GM12878 (cell line): ENCODE measurements at regions not wholly inside any gene's neighbourhood (a gene's known extent, or its start where the extent isn't known, plus 50 kb on each side); places are given as distances from the start of the nearest gene placed in this dataset.

Experiments
- ATAC-seq: fragments of 200-7000 bp; cut with Tn5 transposase; 3 replicates; pipeline ENCODE4 v1.9.1; 2020; ENCODE audit warnings: mild to moderate bottlenecking, moderate library complexity
- BruUV-seq: library from RNA; stranded (reverse); fragments of 400-500 nt; replicated peaks from 2 replicates; lab custom pipeline; 2021; lab: Mats Ljungman, UMichigan
- CTCF ChIA-PET: fragments of 300-600 bp; sonication (Branson Sonifier 250); formaldehyde crosslinking; extraction: SDS; loops from one replicate; lab custom pipeline; 2021; ENCODE audit warnings: inconsistent platforms; lab: Yijun Ruan, JAX
- POLR2A ChIA-PET: fragments of 350-600 bp; formaldehyde crosslinking; extraction: SDS; loops from one replicate; lab custom pipeline; 2021; ENCODE audit warnings: inconsistent platforms; lab: Charles Lee
- RAD21 ChIA-PET: fragments of 300-600 bp; sonication (Branson Sonifier 250); formaldehyde crosslinking; loops from one replicate; lab custom pipeline; 2023; ENCODE audit warnings: antibody characterized with exemption; ENCODE audit not compliant: unreplicated experiment; lab: Charles Lee
- SMC1A ChIA-PET: fragments of 300-600 bp; sonication (Branson Sonifier 250); formaldehyde crosslinking; loops from one replicate; lab custom pipeline; 2023; ENCODE audit not compliant: unreplicated experiment, uncharacterized antibody; lab: Charles Lee
- DNase-seq: peaks from one replicate; pipeline ENCODE4 v3.0.0-alpha.2; 2011; ENCODE audit warnings: low read depth, low spot score
- FAIRE-seq: peaks from 3 replicates; lab custom pipeline; 2011; peaks lifted over from hg19 to GRCh38; lab: Jason Lieb, UNC
- H2AFZ ChIP-seq: 2 replicates; pipeline ENCODE4 v1.6.0; 2011; ENCODE audit warnings: low read depth, low read length, control low read depth; ENCODE audit not compliant: control insufficient read depth
- H3K27ac ChIP-seq: 2 replicates; pipeline ENCODE4 v1.5.1; 2011; ENCODE audit warnings: control low read depth; ENCODE audit not compliant: control insufficient read depth, insufficient read depth
- H3K27me3 ChIP-seq, 2 experiments: replicated peaks in 1 of 2; 2 replicates each; pipeline versions ENCODE4 v1.6.0 to v1.6.1; 2011; ENCODE audit warnings: low read length in 1 of 2; ENCODE audit not compliant: control insufficient read depth in 2 of 2, insufficient read depth in 2 of 2
- H3K36me3 ChIP-seq, 2 experiments: 2 replicates each; pipeline ENCODE4 v1.5.1; 2011; ENCODE audit warnings: low read length in 1 of 2; ENCODE audit not compliant: control insufficient read depth in 2 of 2, insufficient read depth in 2 of 2
- H3K4me1 ChIP-seq: 2 replicates; pipeline ENCODE4 v1.6.1; 2011; ENCODE audit warnings: mild to moderate bottlenecking, low read length, moderate library complexity, mixed read lengths; ENCODE audit not compliant: control insufficient read depth, insufficient read depth
- H3K4me2 ChIP-seq: 2 replicates; pipeline ENCODE4 v1.6.0; 2011; ENCODE audit warnings: control low read depth; ENCODE audit not compliant: control insufficient read depth, insufficient read depth
- H3K4me3 ChIP-seq: fragments of 200-600 bp; sonication (generic); 2 replicates; pipeline ENCODE4 v1.5.1; 2016
- H3K79me2 ChIP-seq: 2 replicates; pipeline ENCODE4 v1.6.0; 2011; ENCODE audit warnings: low read length; ENCODE audit not compliant: control insufficient read depth, insufficient read depth
- H3K9ac ChIP-seq: 2 replicates; pipeline ENCODE4 v1.8.0; 2011; ENCODE audit warnings: low read length, control low read depth, mixed read lengths; ENCODE audit not compliant: control insufficient read depth, insufficient read depth
- H3K9me3 ChIP-seq: replicated peaks from 3 replicates; pipeline ENCODE4 v1.5.1; 2011; ENCODE audit warnings: mild to moderate bottlenecking, low read length; ENCODE audit not compliant: control insufficient read depth, insufficient read depth
- H4K20me1 ChIP-seq: 2 replicates; pipeline ENCODE4 v1.6.0; 2011; ENCODE audit not compliant: control insufficient read depth, insufficient read depth
- BMI1 ChIP-seq: fragments of 450-650 bp; IDR thresholded peaks from 2 replicates; pipeline ENCODE4 v1.6.1; 2016; ENCODE audit warnings: mild to moderate bottlenecking, moderate library complexity, borderline replicate concordance
- FOXM1 ChIP-seq: IDR thresholded peaks from 2 replicates; pipeline ENCODE4 v1.6.1; 2012; ENCODE audit warnings: low read depth, mild to moderate bottlenecking, inconsistent platforms, low read length, moderate library complexity
- HDGF ChIP-seq: fragments of 450-650 bp; IDR thresholded peaks from 2 replicates; pipeline ENCODE4 v1.6.1; 2016; ENCODE audit warnings: antibody characterized with exemption
- JUNB ChIP-seq: IDR thresholded peaks from 2 replicates; pipeline ENCODE4 v1.6.1; 2016; ENCODE audit warnings: antibody characterized with exemption, mild to moderate bottlenecking
- LARP7 ChIP-seq: fragments of 450-650 bp; IDR thresholded peaks from 2 replicates; pipeline ENCODE4 v1.6.1; 2017; ENCODE audit warnings: mild to moderate bottlenecking
- NFYA ChIP-seq: IDR thresholded peaks from 2 replicates; pipeline ENCODE4 v1.6.1; 2011; ENCODE audit warnings: low read depth, mild to moderate bottlenecking, low read length, improper control_type of control experiment, borderline replicate concordance
- NR2C2 ChIP-seq: IDR thresholded peaks from 2 replicates; pipeline ENCODE4 v1.6.1; 2011; ENCODE audit warnings: borderline replicate concordance, low read depth; ENCODE audit not compliant: control insufficient read depth, insufficient read length
- RFX5 ChIP-seq: IDR thresholded peaks from 2 replicates; pipeline ENCODE4 v1.6.1; 2011; ENCODE audit warnings: low read depth, low read length, improper control_type of control experiment
- SIX5 ChIP-seq: IDR thresholded peaks from 2 replicates; pipeline ENCODE4 v1.6.1; 2011; ENCODE audit warnings: mild to moderate bottlenecking, low read depth, low read length, moderate library complexity; ENCODE audit not compliant: severe bottlenecking
- SP1 ChIP-seq: IDR thresholded peaks from one replicate; pipeline ENCODE4 v1.6.1; 2011; ENCODE audit warnings: low read depth, low read length
- SREBF1 ChIP-seq: IDR thresholded peaks from 2 replicates; pipeline ENCODE4 v1.6.1; 2012; ENCODE audit warnings: mild to moderate bottlenecking, low read length
- TCF7 ChIP-seq: IDR thresholded peaks from 2 replicates; pipeline ENCODE4 v1.6.1; 2014; ENCODE audit warnings: antibody characterized with exemption, borderline replicate concordance
- ZNF384 ChIP-seq: IDR thresholded peaks from 2 replicates; pipeline ENCODE4 v1.6.1; 2012; ENCODE audit warnings: low read depth, mild to moderate bottlenecking, low read length, improper control_type of control experiment, borderline replicate concordance
- ZNF622 ChIP-seq: fragments of 450-650 bp; IDR thresholded peaks from 2 replicates; pipeline ENCODE4 v1.6.1; 2017; ENCODE audit warnings: mild to moderate bottlenecking, inconsistent platforms
- in situ Hi-C: fragments of 300-500 bp; cut with MboI; formaldehyde crosslinking; loops from 9 replicates; pipeline ENCODE4 v1.14.3; 2018; ENCODE audit warnings: mixed read lengths
- intact Hi-C: fragments of 100-400 bp; cut with micrococcal nuclease; formaldehyde crosslinking; loops from one replicate; pipeline ENCODE4 v1.14.2; 2022; ENCODE audit not compliant: unreplicated experiment
- TF ChIP-seq, protein P1 (sequence below): fragments of 450-650 bp; IDR thresholded peaks from 2 replicates; pipeline ENCODE4 v1.6.1; 2016; ENCODE audit warnings: mild to moderate bottlenecking, moderate library complexity, borderline replicate concordance
- TF ChIP-seq, protein P2 (sequence below): IDR thresholded peaks from 2 replicates; pipeline ENCODE4 v1.6.1; 2011; ENCODE audit warnings: borderline replicate concordance, low read depth, mild to moderate bottlenecking, moderate library complexity, mixed read lengths, low read length; ENCODE audit not compliant: insufficient read depth; ENCODE audit errors: extremely low read length
- TF ChIP-seq, protein P3 (sequence below): IDR thresholded peaks from 2 replicates; pipeline ENCODE4 v1.6.1; 2012; ENCODE audit warnings: improper control_type of control experiment, low read depth, low read length; ENCODE audit not compliant: insufficient replicate concordance

DNA sequence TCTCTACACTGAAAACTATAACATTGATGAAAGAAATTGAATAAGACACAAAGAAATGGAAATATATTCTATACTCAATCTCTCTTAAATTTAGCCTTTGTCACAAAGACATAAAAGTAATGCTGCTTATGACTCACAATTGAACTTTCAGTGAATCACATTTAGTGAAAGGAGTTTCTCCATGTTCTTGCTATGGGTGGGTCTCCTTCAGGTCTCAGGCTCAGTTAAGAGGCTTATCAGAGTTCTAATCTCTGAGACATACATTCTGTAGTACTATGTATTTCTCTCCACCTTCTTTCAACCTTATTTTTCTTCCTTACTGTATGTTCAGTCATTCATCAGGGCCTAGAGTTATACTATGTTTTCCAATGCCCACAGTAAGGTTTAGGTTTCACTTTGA, 220.9 kb downstream of the DTHD1 start:
- DNase-seq, result no peak
- SMC1A ChIA-PET, result no interaction called here
- Histone ChIP-seq H3K36me3 (no peaks in the 10 kb centered on the region), H3K4me2 (no peak overlapping the region), H3K4me3 (no peak overlapping the region), H3K27me3 (no peaks in the 10 kb centered on the region), H3K27ac (no peak overlapping the region), H3K4me1 (no peaks in the 10 kb centered on the region), H3K9ac (no peak overlapping the region), H3K9me3 (no peaks in the 10 kb centered on the region), H3K79me2 (no peaks in the 10 kb centered on the region), H4K20me1 (no peaks in the 10 kb centered on the region), H2AFZ (no peak overlapping the region)
- RAD21 ChIA-PET, result no interaction called here
- CTCF ChIA-PET, result no interaction called here
- intact Hi-C loops (no loop called here), in situ Hi-C loops (no loop called here)
- ATAC-seq, result no peak
- POLR2A ChIA-PET, result no interaction called here
- no peak for FAIRE-seq
- no TSS peak for BruUV-seq
- TF ChIP-seq TCF7, result no peak
- no peak for TF ChIP-seq ZNF622
- TF ChIP-seq SREBF1, result no peak
- no peak for TF ChIP-seq BMI1
- TF ChIP-seq, protein P1, sequence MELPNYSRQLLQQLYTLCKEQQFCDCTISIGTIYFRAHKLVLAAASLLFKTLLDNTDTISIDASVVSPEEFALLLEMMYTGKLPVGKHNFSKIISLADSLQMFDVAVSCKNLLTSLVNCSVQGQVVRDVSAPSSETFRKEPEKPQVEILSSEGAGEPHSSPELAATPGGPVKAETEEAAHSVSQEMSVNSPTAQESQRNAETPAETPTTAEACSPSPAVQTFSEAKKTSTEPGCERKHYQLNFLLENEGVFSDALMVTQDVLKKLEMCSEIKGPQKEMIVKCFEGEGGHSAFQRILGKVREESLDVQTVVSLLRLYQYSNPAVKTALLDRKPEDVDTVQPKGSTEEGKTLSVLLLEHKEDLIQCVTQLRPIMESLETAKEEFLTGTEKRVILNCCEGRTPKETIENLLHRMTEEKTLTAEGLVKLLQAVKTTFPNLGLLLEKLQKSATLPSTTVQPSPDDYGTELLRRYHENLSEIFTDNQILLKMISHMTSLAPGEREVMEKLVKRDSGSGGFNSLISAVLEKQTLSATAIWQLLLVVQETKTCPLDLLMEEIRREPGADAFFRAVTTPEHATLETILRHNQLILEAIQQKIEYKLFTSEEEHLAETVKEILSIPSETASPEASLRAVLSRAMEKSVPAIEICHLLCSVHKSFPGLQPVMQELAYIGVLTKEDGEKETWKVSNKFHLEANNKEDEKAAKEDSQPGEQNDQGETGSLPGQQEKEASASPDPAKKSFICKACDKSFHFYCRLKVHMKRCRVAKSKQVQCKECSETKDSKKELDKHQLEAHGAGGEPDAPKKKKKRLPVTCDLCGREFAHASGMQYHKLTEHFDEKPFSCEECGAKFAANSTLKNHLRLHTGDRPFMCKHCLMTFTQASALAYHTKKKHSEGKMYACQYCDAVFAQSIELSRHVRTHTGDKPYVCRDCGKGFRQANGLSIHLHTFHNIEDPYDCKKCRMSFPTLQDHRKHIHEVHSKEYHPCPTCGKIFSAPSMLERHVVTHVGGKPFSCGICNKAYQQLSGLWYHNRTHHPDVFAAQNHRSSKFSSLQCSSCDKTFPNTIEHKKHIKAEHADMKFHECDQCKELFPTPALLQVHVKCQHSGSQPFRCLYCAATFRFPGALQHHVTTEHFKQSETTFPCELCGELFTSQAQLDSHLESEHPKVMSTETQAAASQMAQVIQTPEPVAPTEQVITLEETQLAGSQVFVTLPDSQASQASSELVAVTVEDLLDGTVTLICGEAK, result no peak
- TF ChIP-seq JUNB, result no peak
- TF ChIP-seq LARP7, result no peak
- TF ChIP-seq FOXM1, result no peak
- TF ChIP-seq, protein P2, sequence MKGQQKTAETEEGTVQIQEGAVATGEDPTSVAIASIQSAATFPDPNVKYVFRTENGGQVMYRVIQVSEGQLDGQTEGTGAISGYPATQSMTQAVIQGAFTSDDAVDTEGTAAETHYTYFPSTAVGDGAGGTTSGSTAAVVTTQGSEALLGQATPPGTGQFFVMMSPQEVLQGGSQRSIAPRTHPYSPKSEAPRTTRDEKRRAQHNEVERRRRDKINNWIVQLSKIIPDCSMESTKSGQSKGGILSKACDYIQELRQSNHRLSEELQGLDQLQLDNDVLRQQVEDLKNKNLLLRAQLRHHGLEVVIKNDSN, result no peak
- no peak for TF ChIP-seq NR2C2
- TF ChIP-seq, protein P3, sequence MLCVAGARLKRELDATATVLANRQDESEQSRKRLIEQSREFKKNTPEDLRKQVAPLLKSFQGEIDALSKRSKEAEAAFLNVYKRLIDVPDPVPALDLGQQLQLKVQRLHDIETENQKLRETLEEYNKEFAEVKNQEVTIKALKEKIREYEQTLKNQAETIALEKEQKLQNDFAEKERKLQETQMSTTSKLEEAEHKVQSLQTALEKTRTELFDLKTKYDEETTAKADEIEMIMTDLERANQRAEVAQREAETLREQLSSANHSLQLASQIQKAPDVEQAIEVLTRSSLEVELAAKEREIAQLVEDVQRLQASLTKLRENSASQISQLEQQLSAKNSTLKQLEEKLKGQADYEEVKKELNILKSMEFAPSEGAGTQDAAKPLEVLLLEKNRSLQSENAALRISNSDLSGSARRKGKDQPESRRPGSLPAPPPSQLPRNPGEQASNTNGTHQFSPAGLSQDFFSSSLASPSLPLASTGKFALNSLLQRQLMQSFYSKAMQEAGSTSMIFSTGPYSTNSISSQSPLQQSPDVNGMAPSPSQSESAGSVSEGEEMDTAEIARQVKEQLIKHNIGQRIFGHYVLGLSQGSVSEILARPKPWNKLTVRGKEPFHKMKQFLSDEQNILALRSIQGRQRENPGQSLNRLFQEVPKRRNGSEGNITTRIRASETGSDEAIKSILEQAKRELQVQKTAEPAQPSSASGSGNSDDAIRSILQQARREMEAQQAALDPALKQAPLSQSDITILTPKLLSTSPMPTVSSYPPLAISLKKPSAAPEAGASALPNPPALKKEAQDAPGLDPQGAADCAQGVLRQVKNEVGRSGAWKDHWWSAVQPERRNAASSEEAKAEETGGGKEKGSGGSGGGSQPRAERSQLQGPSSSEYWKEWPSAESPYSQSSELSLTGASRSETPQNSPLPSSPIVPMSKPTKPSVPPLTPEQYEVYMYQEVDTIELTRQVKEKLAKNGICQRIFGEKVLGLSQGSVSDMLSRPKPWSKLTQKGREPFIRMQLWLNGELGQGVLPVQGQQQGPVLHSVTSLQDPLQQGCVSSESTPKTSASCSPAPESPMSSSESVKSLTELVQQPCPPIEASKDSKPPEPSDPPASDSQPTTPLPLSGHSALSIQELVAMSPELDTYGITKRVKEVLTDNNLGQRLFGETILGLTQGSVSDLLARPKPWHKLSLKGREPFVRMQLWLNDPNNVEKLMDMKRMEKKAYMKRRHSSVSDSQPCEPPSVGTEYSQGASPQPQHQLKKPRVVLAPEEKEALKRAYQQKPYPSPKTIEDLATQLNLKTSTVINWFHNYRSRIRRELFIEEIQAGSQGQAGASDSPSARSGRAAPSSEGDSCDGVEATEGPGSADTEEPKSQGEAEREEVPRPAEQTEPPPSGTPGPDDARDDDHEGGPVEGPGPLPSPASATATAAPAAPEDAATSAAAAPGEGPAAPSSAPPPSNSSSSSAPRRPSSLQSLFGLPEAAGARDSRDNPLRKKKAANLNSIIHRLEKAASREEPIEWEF, result no peak
- no peak for TF ChIP-seq HDGF
- TF ChIP-seq ZNF384, result no peak
- TF ChIP-seq SP1, result no peak
- no peak for TF ChIP-seq RFX5
- no peak for TF ChIP-seq SIX5
- no peak for TF ChIP-seq NFYA
